Right lobe of liver (tissue), 6 donors: ENCODE measurements at regions not wholly inside any gene's neighbourhood (a gene's known extent, or its start where the extent isn't known, plus 50 kb on each side); places are given as distances from the start of the nearest gene placed in this dataset.

Source experiments
- ATAC-seq, 4 donors: fragments of 200-7000 bp; cut with Tn5 transposase; one replicate each; pipeline ENCODE4 v1.9.1; 2020; ENCODE audit warnings: mild to moderate bottlenecking in 4 of 4, moderate library complexity in 4 of 4
- DNase-seq, 3 donors: peaks; one replicate each; pipeline ENCODE4 v3.0.0-alpha.2; 2020
- H3K27ac ChIP-seq, 3 donors: fragments of 200-600 bp; one replicate each; pipeline ENCODE4 v1.8.0; 2022
- H3K27me3 ChIP-seq, 2 donors: fragments of 200-600 bp; one replicate each; pipeline ENCODE4 v1.8.0; 2022
- H3K36me3 ChIP-seq, 4 donors: fragments of 200-600 bp; sonication (generic) in 1 of 4; one replicate each; pipeline versions ENCODE4 v1.5.1 to v1.8.0; 2017 to 2022; ENCODE audit warnings: control low read depth in 1 of 4
- H3K4me1 ChIP-seq, 4 donors: fragments of 200-600 bp; sonication (generic) in 1 of 4; one replicate each; pipeline versions ENCODE4 v1.5.1 to v1.8.0; 2017 to 2022; ENCODE audit warnings: control low read depth in 1 of 4
- H3K4me3 ChIP-seq, 3 donors: fragments of 200-600 bp; one replicate each; pipeline ENCODE4 v1.8.0; 2022
- H3K9me3 ChIP-seq, 4 donors: fragments of 200-600 bp; sonication (generic) in 1 of 4; one replicate each; pipeline versions ENCODE4 v1.5.1 to v1.8.0; 2017 to 2022; ENCODE audit warnings: control low read depth in 1 of 4
- POLR2A ChIP-seq: fragments of 450-650 bp; IDR thresholded peaks from one replicate; pipeline ENCODE4 v1.6.1; 2017; ENCODE audit warnings: antibody characterized with exemption, mild to moderate bottlenecking
- WGBS: methylation state at CpG from one replicate; pipeline ENCODE4 v1.1.6; 2018; ENCODE audit warnings: low coverage, low lambda C conversion rate; ENCODE audit not compliant: insufficient coverage; ENCODE audit errors: missing lambda C conversion rate; 5-methylcytosine and 5-hydroxymethylcytosine counted together
- intact Hi-C, 2 donors: fragments of 100-400 bp; cut with DNase I; formaldehyde crosslinking; loops; one replicate each; pipeline versions ENCODE4 v1.11.2 to v1.14.1; 2022
- TF ChIP-seq, protein P1 (sequence below), 4 donors: fragments of 200-600 bp in 3 of 4; fragments of 450-650 bp in 1 of 4; IDR thresholded peaks; one replicate each; pipeline versions ENCODE4 v1.5.1 to v1.8.0; 2016 to 2022; ENCODE audit warnings: antibody characterized with exemption in 4 of 4, mild to moderate bottlenecking in 2 of 4
- donor health status: DM: no; HTN: yes; CAD: no.
- donor health status: DM: no; HTN: no; CAD: no.
- donor health status: DM: no; HTN: no; CAD: no.
- donor health status: DM: no; HTN: yes; CAD: no.
- donor health status: DM: no; HTN: yes; CAD: no.

GRCh38 chr2:236794176-236794957 lies 224.7 kb downstream of the ACKR3 start:
- ATAC-seq, result no peak
- Histone ChIP-seq H3K9me3 (no peaks in the 10 kb centered on the region), H3K36me3 (no peaks in the 10 kb centered on the region), H3K4me1 (no peaks in the 10 kb centered on the region), H3K27me3 (no peaks in the 10 kb centered on the region), H3K4me3 (no peak overlapping the region), H3K27ac (no peak overlapping the region)
- TF ChIP-seq, protein P1, sequence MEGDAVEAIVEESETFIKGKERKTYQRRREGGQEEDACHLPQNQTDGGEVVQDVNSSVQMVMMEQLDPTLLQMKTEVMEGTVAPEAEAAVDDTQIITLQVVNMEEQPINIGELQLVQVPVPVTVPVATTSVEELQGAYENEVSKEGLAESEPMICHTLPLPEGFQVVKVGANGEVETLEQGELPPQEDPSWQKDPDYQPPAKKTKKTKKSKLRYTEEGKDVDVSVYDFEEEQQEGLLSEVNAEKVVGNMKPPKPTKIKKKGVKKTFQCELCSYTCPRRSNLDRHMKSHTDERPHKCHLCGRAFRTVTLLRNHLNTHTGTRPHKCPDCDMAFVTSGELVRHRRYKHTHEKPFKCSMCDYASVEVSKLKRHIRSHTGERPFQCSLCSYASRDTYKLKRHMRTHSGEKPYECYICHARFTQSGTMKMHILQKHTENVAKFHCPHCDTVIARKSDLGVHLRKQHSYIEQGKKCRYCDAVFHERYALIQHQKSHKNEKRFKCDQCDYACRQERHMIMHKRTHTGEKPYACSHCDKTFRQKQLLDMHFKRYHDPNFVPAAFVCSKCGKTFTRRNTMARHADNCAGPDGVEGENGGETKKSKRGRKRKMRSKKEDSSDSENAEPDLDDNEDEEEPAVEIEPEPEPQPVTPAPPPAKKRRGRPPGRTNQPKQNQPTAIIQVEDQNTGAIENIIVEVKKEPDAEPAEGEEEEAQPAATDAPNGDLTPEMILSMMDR (IDR thresholded peaks at IDR 0.05), result no peak
- TF ChIP-seq POLR2A, result no peak
- intact Hi-C loops, result no loop called here
- 76% methylated on average over 11 of the region's 14 CpGs for WGBS
- DNase-seq, result no peak

DNA sequence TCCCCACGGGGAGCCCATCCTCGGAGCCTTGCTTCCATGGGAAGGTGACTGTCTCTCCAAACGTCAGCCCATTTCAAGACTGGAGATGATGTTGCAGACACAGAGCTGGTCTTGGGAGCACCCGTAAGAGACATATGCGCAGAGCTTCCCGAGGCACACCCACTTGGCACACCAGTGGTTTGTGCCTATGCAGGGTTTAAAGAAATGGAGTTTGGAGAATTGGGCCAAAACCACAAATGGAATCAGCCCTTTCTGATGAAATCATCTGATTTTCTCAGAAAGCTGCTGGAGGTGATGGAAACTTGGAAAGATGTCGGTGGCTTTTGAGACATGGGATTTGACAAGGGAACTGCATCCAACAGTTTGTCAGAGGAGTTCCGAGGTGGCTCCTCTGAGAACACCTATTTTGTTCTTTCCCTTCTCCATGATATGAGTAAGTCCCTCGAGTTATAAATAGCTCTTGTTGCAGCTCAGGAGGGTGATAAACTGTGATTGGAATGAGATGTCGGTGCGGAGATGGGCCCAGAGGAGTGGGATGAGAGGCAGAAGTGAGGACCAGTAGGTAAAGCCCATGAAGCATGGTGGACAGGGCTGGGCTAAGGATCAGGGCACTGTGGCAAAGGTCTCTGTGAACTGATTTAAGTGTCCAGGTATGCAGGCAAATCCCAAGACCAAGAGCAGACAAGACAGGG lies 225.7 kb downstream of the ACKR3 start:
- Histone ChIP-seq H3K9me3 (no peaks in the 10 kb centered on the region), H3K27me3 (no peaks in the 10 kb centered on the region), H3K4me1 (no peaks in the 10 kb centered on the region), H3K27ac (no peak overlapping the region), H3K4me3 (no peak overlapping the region), H3K36me3 (no peaks in the 10 kb centered on the region)
- TF ChIP-seq, protein P1 (IDR thresholded peaks at IDR 0.05), result no peak
- no peak for TF ChIP-seq POLR2A
- 84% methylated on average over 7 of the region's 11 CpGs for WGBS
- intact Hi-C loops, result no loop called here
- DNase-seq, result no peak
- no peak for ATAC-seq

DNA sequence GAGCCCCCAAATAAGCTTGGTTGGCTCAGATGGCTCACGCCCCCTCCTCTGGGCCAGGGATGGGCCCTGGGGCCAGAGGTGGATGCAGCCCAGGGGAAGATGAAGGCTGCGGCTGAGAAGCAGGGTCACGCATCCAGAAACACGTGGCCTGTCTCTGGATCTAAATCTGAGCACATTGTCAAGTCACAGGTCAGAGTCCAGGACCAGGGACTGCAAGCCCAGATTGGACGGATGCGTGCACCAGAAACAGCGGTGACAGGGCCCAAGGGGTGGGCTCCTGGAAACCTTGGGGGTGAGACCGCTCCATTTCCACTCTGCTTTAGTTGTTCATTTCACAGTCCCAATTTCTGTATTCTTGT lies 226.2 kb downstream of the ACKR3 start:
- TF ChIP-seq POLR2A, result no peak
- TF ChIP-seq, protein P1 (IDR thresholded peaks at IDR 0.05), result no peak
- H3K36me3 ChIP-seq, result no peaks in the 10 kb centered on the region
- WGBS, result 75% methylated on average over 2 of the region's 8 CpGs

DNA sequence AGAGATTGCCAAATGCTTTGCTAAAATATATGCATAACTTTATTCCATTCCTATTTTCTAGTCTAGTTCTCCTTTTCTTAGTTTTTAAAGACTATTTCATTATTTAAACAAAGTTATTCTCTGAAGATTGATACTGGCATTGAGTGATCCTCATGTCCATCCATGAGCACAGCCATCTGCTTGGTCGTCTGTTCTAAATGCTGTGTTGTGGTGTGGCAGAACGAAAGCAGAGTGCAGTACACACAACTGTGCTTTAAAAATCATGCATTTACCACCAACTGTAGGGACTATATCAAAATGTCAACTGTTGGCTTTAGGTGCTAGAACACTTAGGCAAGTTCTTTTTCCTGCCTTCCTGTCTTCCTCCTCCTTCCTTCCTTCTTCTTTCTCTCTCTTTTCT lies 226.6 kb downstream of the ACKR3 start:
- WGBS, result 85% methylated on average over 2 of the region's 2 CpGs
- H3K27ac ChIP-seq, result no peak overlapping the region
- no peaks in the 10 kb centered on the region for H3K9me3 ChIP-seq
- H3K36me3 ChIP-seq, result no peaks in the 10 kb centered on the region
- no peak overlapping the region for H3K4me3 ChIP-seq
- intact Hi-C loops, result no loop called here
- H3K27me3 ChIP-seq, result no peaks in the 10 kb centered on the region
- TF ChIP-seq POLR2A, result no peak
- TF ChIP-seq, protein P1 (IDR thresholded peaks at IDR 0.05), result no peak
- H3K4me1 ChIP-seq, result no peaks in the 10 kb centered on the region
- ATAC-seq (no peak), DNase-seq (no peak)

More for the DNA sequence above, 226.2 kb downstream of the ACKR3 start:
- H3K4me3 ChIP-seq, result no peak overlapping the region
- H3K27ac ChIP-seq, result no peak overlapping the region
- intact Hi-C loops, result no loop called here
- ATAC-seq, result no peak
- H3K27me3 ChIP-seq, result no peaks in the 10 kb centered on the region
- H3K4me1 ChIP-seq, result no peaks in the 10 kb centered on the region
- H3K9me3 ChIP-seq, result no peaks in the 10 kb centered on the region
- no peak for DNase-seq
